ENCODE measurements at regions not wholly inside any gene's neighbourhood (a gene's known extent, or its start where the extent isn't known, plus 50 kb on each side); places are given as distances from the start of the nearest gene placed in this dataset.

DNA sequence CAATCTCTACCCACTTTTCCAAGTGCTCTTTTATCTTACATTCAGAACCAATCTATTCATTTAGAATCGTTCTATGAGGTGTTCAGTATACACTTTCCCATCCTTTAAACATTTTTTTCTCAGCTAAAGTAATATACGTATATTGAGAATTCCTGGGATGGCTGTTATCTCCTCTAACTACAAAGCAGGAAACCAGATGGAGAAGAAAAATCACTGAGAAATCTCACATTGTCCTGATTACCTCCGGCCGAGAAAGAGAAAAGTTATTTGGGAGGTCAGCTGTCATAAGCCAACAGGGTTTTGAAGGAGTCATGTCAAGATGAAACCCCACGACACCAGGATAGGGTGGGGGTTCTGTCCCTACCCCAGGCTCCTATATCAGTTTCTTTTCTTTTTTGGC lies 99.2 kb upstream of the KDM7A start:
- TF ChIP-seq CTCF (IDR thresholded peaks at IDR 0.05) (no peak), POLR2AphosphoS5 (IDR thresholded peaks at IDR 0.05) (no peak), POLR2A (IDR thresholded peaks at IDR 0.05) (no peak), EP300 (IDR thresholded peaks at IDR 0.05) (no peak)
